ENCODE measurements at regions not wholly inside any gene's neighbourhood (a gene's known extent, or its start where the extent isn't known, plus 50 kb on each side); places are given as distances from the start of the nearest gene placed in this dataset.

- H3K9me3 ChIP-seq (ENCODE audit: control insufficient read depth in 4 of 4, insufficient read depth in 3 of 4, low read length in 3 of 4), result no peaks in the 10 kb centered on the region
- TF ChIP-seq CTCF (IDR thresholded peaks at IDR 0.05; ENCODE audit: control extremely low read depth, extremely low read depth), result no peak
- H3K27ac ChIP-seq (ENCODE audit: low read depth in 1 of 2, low read length in 1 of 2), result no peak overlapping the region
- DNase-seq (no peak), ATAC-seq (ENCODE audit: insufficient read depth, low FRiP score) (no peak)
- H3K36me3 ChIP-seq (ENCODE audit: control insufficient read depth in 4 of 4, insufficient read depth in 4 of 4, low read length in 4 of 4), result no peaks in the 10 kb centered on the region
- H3K9ac ChIP-seq (ENCODE audit: insufficient read depth in 1 of 2, low read length in 2 of 2), result no peak overlapping the region
- no peaks in the 10 kb centered on the region for H3K27me3 ChIP-seq (ENCODE audit: control insufficient read depth in 3 of 3, insufficient read depth in 3 of 3, low read length in 2 of 3)
- H3K4me1 ChIP-seq (ENCODE audit: control insufficient read depth in 5 of 5, insufficient read depth in 5 of 5, low read length in 5 of 5), result peaks cover 0 to 3% (median 0%) of the 10 kb centered on the region in 5 donors
- H3K4me3 ChIP-seq, result no peak overlapping the region
- WGBS, 2 donors, result 81 to 90% methylated on average over 2 of the region's 2 CpGs
These were observed 169.0 kb upstream of the PRDM1 start for GRCh38 chr6:105917038-105917695.

GRCh38 chr6:105911106-105911629, 175.0 kb upstream of the PRDM1 start:
- no peak for TF ChIP-seq CTCF (IDR thresholded peaks at IDR 0.05; ENCODE audit: control extremely low read depth, extremely low read depth)
- Histone ChIP-seq H3K4me3 (no peak overlapping the region), H3K36me3 (ENCODE audit: control insufficient read depth in 4 of 4, insufficient read depth in 4 of 4, low read length in 4 of 4) (no peaks in the 10 kb centered on the region), H3K27ac (ENCODE audit: low read depth in 1 of 2, low read length in 1 of 2) (no peak overlapping the region), H3K4me1 (ENCODE audit: control insufficient read depth in 5 of 5, insufficient read depth in 5 of 5, low read length in 5 of 5) (peaks cover 0 to 4% (median 0%) of the 10 kb centered on the region in 5 donors), H3K27me3 (ENCODE audit: control insufficient read depth in 3 of 3, insufficient read depth in 3 of 3, low read length in 2 of 3) (peaks cover 0 to 8% (median 0%) of the 10 kb centered on the region in 3 donors), H3K9me3 (ENCODE audit: control insufficient read depth in 4 of 4, insufficient read depth in 3 of 4, low read length in 3 of 4) (no peaks in the 10 kb centered on the region), H3K9ac (ENCODE audit: insufficient read depth in 1 of 2, low read length in 2 of 2) (no peak overlapping the region)
- 80 to 83% methylated on average over 4 of the region's 4 CpGs for WGBS, 2 donors
- DNase-seq, result no peak
- ATAC-seq (ENCODE audit: insufficient read depth, low FRiP score), result no peak

- H3K9me3 ChIP-seq (ENCODE audit: control insufficient read depth in 4 of 4, insufficient read depth in 3 of 4, low read length in 3 of 4), result no peaks in the 10 kb centered on the region
- no peak overlapping the region for H3K9ac ChIP-seq (ENCODE audit: insufficient read depth in 1 of 2, low read length in 2 of 2)
- no peak overlapping the region for H3K4me3 ChIP-seq
- H3K27ac ChIP-seq (ENCODE audit: low read depth in 1 of 2, low read length in 1 of 2), result no peak overlapping the region
- TF ChIP-seq CTCF (IDR thresholded peaks at IDR 0.05; ENCODE audit: control extremely low read depth, extremely low read depth), result no peak
- 65 to 68% methylated on average over 6 of the region's 6 CpGs for WGBS, 2 donors
- peak; percentile 18 to 85 (median 82) for DNase-seq
- ATAC-seq (ENCODE audit: insufficient read depth, low FRiP score), result peak; percentile 27
- H3K27me3 ChIP-seq (ENCODE audit: control insufficient read depth in 3 of 3, insufficient read depth in 3 of 3, low read length in 2 of 3), result peaks cover 0 to 11% (median 0%) of the 10 kb centered on the region in 3 donors
- peaks cover 0 to 4% (median 0%) of the 10 kb centered on the region in 5 donors for H3K4me1 ChIP-seq (ENCODE audit: control insufficient read depth in 5 of 5, insufficient read depth in 5 of 5, low read length in 5 of 5)
- H3K36me3 ChIP-seq (ENCODE audit: control insufficient read depth in 4 of 4, insufficient read depth in 4 of 4, low read length in 4 of 4), result no peaks in the 10 kb centered on the region
These were observed 177.0 kb upstream of the PRDM1 start for GRCh38 chr6:105909106-105909505.
